ENCODE measurements at regions not wholly inside any gene's neighbourhood (a gene's known extent, or its start where the extent isn't known, plus 50 kb on each side); places are given as distances from the start of the nearest gene placed in this dataset.

- peak in 1 of 2 donors; percentile 31 for DNase-seq (ENCODE audit: low read depth in 2 of 2, low spot score in 1 of 2)
These were observed 94.9 kb upstream of the IKZF1 start for GRCh38 chr7:50209461-50210135.

GRCh38 chr7:50208378-50208982 lies 96.0 kb upstream of the IKZF1 start:
- DNase-seq (ENCODE audit: low read depth in 2 of 2, low spot score in 1 of 2): no peak

- no peak for DNase-seq (ENCODE audit: low read depth in 2 of 2, low spot score in 1 of 2)
These were observed 96.7 kb upstream of the IKZF1 start for GRCh38 chr7:50207686-50208255.

- DNase-seq (ENCODE audit: low read depth in 2 of 2, low spot score in 1 of 2): no peak
These were observed 97.3 kb upstream of the IKZF1 start for GRCh38 chr7:50207251-50207564.

- DNase-seq (ENCODE audit: low read depth in 2 of 2, low spot score in 1 of 2): peak; percentile 34 to 63
These were observed 97.9 kb upstream of the IKZF1 start for GRCh38 chr7:50206453-50207250.

GRCh38 chr7:50205011-50205410 lies 99.5 kb upstream of the IKZF1 start:
- no peak for DNase-seq (ENCODE audit: low read depth in 2 of 2, low spot score in 1 of 2)

GRCh38 chr7:50204581-50204980 lies 99.9 kb upstream of the IKZF1 start:
- DNase-seq (ENCODE audit: low read depth in 2 of 2, low spot score in 1 of 2): no peak

GRCh38 chr7:50203521-50203920 lies 101.0 kb upstream of the IKZF1 start:
- DNase-seq (ENCODE audit: low read depth in 2 of 2, low spot score in 1 of 2): no peak

- DNase-seq (ENCODE audit: low read depth in 2 of 2, low spot score in 1 of 2): no peak
These were observed 102.4 kb upstream of the IKZF1 start for GRCh38 chr7:50202052-50202555.

- no peak for DNase-seq (ENCODE audit: low read depth in 2 of 2, low spot score in 1 of 2)
These were observed 104.7 kb upstream of the IKZF1 start for GRCh38 chr7:50199824-50200223.

- DNase-seq (ENCODE audit: low read depth in 2 of 2, low spot score in 1 of 2): peak in 1 of 2 donors; percentile 61
These were observed 104.5 kb upstream of the ZPBP start for GRCh38 chr7:50197549-50197948.

- no peak for DNase-seq (ENCODE audit: low read depth in 2 of 2, low spot score in 1 of 2)
These were observed 103.7 kb upstream of the ZPBP start for GRCh38 chr7:50196719-50197118.

- DNase-seq (ENCODE audit: low read depth in 2 of 2, low spot score in 1 of 2): no peak
These were observed 97.7 kb upstream of the ZPBP start for GRCh38 chr7:50190776-50191175.

- DNase-seq (ENCODE audit: low read depth in 2 of 2, low spot score in 1 of 2): no peak
These were observed 96.3 kb upstream of the ZPBP start for GRCh38 chr7:50189371-50189770.

GRCh38 chr7:50185951-50186682 lies 93.1 kb upstream of the ZPBP start:
- no peak for DNase-seq (ENCODE audit: low read depth in 2 of 2, low spot score in 1 of 2)

- no peak for DNase-seq (ENCODE audit: low read depth in 2 of 2, low spot score in 1 of 2)
These were observed 92.2 kb upstream of the ZPBP start for GRCh38 chr7:50185208-50185607.

GRCh38 chr7:50184271-50184990 lies 91.4 kb upstream of the ZPBP start:
- no peak for DNase-seq (ENCODE audit: low read depth in 2 of 2, low spot score in 1 of 2)

- DNase-seq (ENCODE audit: low read depth in 2 of 2, low spot score in 1 of 2): no peak
These were observed 89.7 kb upstream of the ZPBP start for GRCh38 chr7:50182759-50183158.

GRCh38 chr7:50181081-50181480 lies 88.0 kb upstream of the ZPBP start:
- no peak for DNase-seq (ENCODE audit: low read depth in 2 of 2, low spot score in 1 of 2)

GRCh38 chr7:50178166-50178565 lies 85.1 kb upstream of the ZPBP start:
- DNase-seq (ENCODE audit: low read depth in 2 of 2, low spot score in 1 of 2): no peak

- DNase-seq (ENCODE audit: low read depth in 2 of 2, low spot score in 1 of 2): no peak
These were observed 81.9 kb upstream of the ZPBP start for GRCh38 chr7:50174948-50175347.
